GM19035 (cell line): ENCODE measurements at regions not wholly inside any gene's neighbourhood (a gene's known extent, or its start where the extent isn't known, plus 50 kb on each side); places are given as distances from the start of the nearest gene placed in this dataset.
"Not testable (repeated sequence)": the region's sequence is repeated elsewhere in the genome, so short reads cannot be mapped to it uniquely, and the experiment has no call there.

Source experiments
- ATAC-seq: cut with Tn5 transposase; IDR thresholded peaks from one replicate; pipeline ENCODE4 v1.9.1; 2021; ENCODE audit not compliant: unreplicated experiment

DNA sequence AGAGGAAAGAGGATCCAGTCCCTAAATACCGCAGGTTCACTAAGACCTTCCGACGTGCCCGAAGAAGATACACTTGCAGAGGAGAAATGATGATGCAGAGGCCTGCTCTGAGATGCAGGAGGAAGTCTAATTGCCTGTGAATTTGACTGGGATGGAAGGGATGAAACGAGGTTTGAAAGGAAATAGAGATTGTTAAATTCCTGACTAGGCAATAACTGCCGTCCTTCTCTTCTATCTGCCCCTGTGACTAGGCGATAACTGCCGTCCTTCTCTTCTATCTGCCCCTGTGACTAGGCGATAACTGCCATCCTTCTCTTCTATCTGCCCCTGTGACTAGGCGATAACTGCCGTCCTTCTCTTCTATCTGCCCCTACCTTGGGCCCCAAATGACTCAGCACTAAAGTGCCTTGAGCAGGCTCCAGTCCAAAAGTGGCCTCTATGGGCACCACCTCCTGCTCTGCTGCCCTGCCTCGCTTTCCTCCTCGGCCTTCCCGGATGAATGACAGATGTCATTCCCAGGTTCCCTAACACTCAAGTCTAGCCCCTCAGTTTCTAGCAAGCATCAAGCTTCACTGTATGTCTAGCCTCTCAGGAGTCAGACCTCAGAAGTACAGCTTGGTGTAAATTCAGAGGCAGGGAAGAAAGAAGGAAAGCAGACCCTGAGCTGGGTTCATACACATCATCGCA is 189.1 kb downstream of the FOXD4L6 start:
- not testable (repeated sequence) for ATAC-seq

DNA sequence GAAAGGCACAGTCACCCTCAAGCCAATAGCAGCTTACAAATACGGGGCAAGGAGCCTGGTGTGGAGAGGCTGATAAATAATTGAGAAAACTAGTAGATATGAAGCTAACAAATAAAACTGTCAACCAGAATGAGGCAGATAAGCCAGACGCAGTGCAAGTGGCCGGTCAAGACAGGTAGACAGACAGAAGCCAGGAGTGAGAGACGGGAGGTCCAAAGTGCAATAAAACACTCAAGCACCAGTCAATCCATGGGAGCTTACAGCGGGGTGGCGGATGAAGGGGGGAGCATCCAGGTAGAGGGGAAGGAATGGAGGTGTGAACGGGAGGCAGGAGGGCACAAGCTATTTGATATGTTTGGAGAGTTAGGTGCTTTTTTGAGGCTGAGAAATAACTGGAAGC is 193.1 kb downstream of the FOXD4L6 start:
- no peak for ATAC-seq

DNA sequence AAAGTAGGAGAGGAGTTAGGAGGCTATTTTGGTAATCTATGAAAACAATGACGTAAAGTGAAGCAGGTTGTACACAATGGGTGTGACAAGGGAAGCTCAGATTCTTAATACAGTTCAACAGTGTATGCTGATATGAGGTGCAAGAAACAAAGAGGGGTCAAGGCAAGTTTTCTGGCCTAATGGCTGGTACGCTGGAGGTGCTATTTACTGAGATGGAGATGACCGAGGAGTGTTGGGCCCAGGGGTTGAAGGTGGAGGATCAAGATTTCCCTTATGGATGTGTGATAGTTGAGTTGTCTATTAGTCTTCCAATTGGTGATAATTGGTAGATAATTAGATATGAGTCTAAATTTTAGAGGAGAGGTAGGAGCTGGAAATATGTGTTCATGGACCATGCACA is 194.0 kb downstream of the FOXD4L6 start:
- ATAC-seq: not testable (repeated sequence)

DNA sequence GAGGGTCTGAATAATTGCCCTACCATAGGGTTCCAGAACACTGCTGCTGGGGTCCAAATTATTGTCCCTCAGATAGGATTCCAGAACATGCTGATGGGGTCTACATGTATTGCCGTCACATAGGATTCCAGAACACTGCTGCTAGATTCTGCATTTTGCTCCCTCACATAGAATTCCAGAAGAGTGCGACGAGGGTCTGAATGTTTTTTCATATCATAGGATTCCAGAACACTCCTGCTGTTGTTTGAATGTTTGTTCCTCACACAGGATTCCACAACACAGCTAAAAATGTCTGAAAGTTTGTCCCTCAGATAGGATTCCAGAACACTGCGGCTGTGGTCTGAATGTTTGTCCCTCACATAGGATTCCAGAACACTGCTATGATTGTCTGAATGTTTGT is 198.1 kb downstream of the FOXD4L6 start:
- ATAC-seq: not testable (repeated sequence)

DNA sequence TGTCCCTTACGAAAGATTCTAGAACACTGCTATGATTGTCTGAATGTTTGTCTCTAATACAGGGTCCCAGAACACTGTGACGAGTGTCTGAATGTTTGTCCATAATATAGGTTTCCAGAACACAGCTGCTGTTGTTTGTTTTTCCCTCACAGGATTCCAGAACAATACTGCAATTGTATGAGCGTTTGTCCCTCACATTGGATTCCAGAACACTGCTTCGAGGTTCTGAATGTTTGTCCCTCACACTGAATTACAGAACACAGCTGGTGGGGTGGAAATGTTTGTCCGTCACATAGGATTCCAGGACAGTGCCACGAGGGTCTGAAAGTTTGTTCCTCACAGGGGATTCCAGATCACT is 199.0 kb downstream of the FOXD4L6 start:
- ATAC-seq: not testable (repeated sequence)

DNA sequence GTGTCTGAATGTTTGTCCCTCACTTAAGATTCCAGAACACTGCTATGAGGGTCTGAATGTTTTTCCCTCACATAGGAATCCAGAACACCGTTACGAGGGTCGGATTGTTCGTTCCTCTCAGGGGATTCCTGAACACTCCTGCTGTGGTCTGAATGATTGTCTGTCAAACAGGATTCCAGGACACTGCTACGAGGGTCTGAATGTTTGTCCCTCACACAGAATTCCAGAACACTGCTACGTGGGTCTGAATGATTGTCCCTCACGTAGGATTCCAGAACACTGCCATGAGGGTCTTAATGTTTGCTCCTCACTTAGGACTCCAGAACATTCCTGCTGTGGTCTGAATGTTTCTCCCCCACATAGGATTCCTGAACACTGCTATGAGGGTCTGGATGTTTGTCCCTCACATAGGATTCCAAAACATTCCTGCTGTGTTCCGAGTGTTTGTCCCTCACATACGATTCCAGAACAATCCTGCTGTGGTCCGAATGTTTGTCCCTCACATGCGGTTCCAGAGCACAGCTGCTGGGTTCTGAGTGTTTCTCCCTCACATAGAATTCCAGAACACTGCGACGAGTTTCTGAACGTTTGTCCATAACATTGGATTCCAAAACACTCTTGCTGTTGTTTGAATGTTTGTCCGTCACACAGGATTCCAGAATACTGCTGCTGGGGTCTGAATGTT is 199.5 kb downstream of the FOXD4L6 start:
- no peak for ATAC-seq

DNA sequence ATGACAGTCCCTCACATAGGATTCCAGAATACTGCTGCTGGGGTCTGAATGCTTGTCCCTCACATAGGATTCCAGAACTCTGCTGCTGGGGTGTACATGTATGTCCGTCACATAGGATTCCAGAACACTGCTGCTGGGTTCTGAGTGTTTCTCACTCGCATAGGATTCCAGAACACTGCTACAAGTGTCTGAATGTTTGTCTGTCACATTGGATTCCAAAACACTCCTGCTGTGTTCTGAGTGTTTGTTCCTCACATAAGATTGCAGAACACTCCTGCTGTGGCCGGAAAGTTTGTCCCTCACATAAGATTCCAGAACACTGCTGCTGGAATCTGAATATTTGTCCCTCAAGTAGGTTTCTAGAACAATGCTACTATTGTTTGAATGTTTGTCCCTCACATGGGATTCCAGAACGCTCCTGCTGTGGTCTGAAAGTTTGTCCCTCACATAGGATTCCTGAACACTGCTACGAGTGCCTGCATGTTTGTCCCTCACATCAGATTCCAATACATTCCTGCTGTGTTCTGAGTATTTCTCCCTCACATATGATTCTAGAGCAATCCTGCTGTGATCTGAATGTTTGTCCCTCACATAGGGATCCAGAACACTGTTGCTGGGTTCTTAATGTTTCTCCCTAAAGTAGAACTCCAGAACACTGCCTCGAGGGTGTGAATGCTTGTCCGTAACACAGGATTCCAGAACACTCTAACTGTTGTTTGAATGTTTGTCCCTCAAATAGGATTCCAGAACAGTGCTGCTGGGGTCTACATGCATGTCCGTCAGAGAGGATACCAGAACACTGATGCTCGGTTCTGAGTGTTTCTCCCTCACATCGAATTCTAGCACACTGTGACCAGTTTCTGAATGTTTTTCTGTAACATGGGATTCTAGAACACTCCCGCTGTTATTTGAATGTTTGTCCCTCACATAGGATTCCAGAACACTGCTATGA is 200.4 kb downstream of the FOXD4L6 start:
- ATAC-seq: no peak

DNA sequence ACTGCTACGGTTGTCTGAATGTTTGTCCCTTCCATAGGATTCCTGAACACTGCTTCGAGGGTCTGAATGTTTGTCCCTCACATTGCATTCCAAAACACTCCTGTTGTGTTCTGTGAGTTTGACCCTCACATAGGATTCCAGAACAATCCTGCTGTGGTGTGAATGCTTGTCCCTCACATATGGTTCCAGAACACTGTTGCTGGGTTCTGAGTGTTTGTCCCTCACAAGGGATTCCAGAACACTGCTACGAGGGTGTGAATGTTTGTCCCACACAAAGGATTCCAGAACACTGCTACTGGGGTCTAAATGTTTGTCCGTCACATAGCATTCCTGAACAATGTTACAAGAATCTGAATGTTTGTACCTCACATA is 201.2 kb downstream of the FOXD4L6 start:
- no peak for ATAC-seq

DNA sequence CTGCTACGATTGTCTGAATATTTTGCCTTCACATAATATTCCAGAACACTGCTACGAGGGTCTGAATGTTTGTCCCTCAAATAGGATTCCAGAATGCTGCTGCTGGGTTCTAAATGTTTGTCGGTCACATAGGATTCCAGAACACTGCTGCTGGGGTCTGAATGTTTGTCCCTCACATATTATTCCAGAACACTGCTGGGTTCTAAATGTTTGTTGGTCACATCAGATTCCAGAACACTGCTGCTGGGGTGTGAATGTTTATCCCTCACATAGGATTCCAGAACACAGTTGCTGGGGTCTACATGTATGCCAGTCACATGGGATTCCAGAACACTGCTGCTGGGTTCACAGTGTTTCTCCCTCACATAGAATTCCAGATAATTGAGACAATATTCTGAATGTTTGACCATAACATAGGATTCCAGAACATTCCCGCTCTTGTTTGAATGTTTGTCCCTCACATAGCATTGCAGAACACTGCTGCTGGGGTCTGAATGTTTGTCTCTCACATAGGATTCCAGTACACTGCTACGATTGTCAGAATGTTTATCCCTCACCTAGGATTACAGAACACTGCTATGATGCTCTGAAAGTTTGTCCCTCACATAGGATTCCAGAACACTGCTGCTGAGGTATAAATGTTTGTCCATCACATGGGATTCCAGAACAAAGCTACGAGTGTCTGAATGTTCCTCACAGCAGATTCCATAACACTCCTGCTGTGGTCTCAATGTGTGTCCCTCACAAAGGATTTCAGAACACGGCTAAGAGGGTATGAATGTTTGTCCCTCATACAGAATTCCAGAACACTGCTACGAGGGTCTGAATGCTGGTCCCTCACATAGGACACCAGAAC is 201.8 kb downstream of the FOXD4L6 start:
- no peak for ATAC-seq

DNA sequence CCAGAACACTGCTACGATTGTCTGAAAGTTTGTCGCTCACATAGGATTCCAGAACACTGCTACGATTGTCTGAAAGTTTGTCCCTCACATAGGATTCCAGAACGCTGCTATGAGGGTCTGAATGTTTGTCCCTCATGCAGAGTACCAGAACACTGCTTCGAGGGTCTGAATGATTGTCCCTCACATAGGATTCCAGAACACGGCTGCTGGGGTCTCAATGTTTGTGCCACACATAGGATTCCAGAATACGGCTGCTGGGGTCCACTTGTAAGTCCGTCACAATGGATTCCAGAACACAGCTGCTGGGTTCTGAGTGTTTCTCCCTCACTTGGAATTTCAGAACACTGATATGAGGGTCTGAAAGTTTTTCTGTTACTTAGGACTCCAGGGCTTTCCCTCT is 203.3 kb downstream of the FOXD4L6 start:
- no peak for ATAC-seq

DNA sequence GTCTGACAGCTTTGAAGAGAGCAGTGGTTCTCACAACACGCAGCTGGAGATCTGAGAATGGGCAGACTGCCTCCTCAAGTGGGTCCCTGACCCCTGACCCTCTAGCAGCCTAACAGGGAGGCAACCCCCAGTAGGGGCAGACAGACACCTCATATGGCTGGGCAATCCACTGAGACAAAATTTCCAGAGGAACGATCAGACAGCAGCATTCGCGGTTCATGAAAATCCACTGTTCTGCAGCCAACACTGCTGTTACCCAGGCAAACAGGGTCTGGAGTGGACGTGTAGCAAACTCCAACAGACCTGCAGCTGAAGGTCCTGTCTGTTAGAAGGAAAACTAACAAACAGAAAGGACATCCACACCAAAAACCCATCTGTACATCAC is 212.1 kb downstream of the FOXD4L6 start:
- not testable (repeated sequence) for ATAC-seq

DNA sequence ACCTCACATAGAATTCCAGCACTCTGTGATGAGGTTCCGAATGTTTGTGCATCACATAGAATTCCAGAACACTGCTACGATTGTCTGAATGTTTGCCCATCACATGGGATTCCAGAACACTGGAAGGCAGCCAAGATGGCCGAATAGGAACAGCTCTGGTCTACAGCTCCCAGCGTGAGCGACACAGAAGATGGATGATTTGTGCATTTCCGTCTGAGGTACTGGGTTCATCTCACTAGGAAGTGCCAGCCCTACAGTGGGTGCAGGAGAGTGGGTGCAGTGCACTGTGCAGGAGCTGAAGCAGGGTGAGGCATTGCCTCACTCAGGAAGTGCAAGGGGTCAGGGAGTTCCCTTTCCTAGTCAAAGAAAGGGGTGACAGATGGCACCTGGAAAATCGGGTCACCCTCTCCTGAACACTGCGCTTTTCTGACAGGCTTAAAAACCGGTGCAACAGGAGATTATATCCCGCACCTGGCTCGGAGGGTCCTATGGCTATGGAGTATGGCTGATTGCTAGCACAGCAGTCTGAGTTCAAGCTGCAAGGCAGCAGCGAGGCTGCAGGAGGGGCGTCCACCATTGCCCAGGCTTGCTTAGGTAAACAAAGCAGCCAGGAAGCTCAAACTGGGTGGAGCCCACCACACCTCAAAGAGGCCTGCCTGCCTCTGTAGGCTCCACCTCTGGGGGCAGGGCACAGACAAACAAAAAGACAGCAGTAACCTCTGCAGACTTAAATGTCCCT is 212.7 kb downstream of the FOXD4L6 start:
- not testable (repeated sequence) for ATAC-seq

DNA sequence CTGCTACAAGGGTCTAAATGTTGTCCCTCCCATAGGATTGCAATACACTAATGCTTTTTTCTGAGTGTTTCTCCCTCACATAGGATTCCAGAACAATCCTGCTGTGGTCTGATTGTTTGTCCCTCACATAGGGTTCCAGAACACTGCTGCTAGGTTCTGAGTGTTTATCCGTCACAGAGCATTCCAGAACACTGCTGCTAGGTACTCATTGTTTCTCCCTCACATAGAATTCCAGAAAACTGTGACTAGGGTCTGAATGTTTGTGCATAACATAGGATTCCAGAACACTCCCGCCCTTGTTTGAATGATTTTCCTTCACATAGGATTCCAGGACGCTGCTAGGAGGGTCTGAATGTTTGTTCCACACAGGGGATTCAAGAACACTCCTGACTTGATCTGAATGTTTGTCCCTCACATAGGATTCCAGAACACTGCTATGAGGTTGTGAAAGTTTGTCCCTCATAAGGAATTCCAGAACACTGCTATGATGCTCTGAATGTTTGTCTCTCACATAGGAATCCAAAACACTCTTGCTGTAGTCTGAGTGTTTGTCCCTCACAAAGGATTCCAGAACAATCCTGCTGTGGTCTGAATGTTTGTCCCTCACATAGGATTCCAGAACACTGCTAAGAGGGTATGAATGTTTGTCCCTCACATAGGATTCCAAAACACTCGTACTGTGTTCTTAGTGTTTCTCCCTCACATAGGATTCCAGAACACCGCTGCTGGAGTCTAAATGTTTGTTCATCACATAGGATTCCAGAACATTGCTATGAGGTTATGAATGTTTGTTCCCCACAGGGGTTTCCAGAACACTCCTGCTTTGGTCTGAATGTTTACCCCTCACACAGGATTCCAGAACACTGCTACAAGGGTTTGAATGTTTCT is 213.5 kb downstream of the FOXD4L6 start:
- no peak for ATAC-seq

DNA sequence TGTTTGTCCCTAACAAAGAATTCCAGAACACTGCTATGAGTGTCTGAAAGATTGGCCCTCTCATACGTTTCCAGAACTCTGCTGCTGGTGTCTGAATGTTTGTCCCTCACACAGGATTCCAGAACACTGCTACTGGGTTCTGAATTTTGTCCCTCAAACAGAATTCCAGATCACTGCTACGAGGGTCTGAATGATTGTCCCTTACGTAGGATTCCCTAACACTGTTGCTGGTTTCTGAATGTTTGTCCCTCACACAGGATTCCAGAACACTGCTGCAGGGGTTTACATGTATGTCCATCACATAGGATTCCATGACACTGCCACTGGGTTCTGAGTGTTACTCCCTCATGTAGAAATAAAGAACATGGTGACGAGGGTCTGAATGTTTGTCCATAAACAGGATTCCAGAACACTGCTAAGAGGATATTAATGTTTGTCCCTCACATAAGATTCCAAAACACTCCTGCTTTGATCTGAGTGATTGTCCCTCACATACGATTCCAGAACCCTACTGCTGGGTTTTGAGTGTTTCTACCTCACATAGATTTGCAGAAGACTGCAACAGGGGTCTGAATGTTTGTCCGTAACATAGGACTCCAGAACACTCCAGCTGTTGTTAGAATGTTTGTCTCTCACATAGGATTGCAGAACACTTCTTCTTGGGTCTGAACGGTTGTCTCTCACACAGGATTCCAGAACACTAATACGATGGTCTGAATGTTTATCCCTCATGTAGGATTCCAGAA is 214.4 kb downstream of the FOXD4L6 start:
- ATAC-seq: no peak

DNA sequence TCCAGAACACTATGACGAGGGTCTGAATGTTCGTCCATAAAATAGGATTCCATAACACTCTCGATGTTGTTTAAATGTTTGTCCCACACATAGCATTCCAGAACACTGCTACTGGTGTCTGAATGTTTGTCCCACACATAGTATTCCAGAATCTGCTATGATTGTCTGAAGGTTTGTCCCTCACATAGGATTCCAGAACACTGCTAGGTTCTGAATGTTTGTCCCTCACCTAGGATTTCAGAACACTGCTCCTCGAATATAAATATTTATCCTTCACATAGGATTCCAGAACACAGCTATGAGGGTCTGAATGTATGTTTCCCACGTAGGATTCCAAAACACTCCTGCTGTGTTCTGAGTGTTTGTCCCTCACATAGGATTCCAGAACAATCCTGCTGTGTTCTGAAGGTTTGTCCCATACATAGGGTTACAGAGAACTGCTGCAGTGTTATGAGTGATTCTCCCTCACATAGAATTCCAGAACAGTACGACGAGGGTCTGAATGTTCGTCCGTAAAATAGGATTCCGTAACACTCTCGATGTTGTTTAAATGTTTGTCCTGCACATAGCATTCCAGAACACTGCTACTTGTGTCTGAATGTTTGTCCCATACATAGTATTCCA is 215.3 kb downstream of the FOXD4L6 start:
- no peak for ATAC-seq

DNA sequence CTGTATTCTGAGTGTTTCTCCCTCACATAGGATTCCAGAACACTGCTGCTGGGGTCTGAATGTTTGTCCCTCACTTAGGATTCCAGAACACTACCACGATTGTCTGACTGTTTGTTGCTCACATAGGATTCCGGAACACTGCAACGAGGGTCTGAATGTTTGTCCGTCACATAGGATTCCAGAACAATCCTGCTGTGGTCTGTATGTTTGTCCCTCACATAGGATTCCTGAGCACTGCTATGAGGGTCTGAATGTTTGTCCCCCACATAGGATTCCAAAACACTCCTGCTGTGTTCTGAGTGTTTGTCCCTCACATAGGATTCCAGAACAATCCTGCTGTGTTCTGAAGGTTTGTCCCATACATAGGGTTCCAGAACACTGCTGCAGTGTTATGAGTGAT is 215.8 kb downstream of the FOXD4L6 start:
- ATAC-seq: not testable (repeated sequence)

DNA sequence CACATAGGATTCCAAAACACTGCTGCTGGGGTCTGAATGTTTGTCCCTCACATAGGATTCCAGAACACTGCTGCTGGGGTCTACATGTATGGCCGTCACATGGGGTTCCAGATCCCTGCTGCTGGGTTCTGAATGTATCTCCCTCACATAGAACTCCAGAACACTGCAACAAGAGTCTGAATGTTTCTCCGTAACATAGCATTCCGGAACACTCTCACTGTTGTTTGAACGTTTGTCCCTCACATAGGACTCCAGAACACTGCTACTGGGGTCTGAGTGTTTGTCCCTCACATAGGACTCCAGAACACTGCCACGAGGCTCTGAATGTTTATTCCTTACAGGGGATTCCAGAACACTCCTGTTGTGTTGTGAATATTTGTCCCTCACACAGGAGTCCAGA is 216.8 kb downstream of the FOXD4L6 start:
- no peak for ATAC-seq

DNA sequence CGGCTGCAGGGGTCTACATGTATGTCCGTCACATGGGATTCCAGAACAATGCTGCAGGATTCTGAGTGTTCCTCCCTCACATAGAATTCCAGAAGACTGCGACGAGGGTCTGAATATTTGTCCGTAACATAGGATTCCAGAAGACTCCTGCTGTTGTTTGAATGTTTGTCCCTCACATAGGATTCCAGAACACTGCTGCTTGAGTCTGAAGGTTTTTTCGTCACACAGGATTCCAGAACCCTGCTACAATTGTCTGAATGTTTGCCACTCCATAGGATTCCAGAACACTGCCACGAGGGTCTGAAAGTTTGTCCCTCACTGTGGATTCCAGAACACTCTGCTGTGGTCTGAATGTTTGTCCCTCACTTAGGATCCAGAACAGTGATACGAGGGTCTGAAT is 217.5 kb downstream of the FOXD4L6 start:
- ATAC-seq: not testable (repeated sequence)
